C4-2B (cell line): ENCODE measurements at regions not wholly inside any gene's neighbourhood (a gene's known extent, or its start where the extent isn't known, plus 50 kb on each side); places are given as distances from the start of the nearest gene placed in this dataset.

ENCODE experiments used
- H3K27ac ChIP-seq: fragments of 450-650 bp; 2 replicates; pipeline ENCODE4 v1.5.1; 2017
- ZFX ChIP-seq: fragments of 450-650 bp; IDR thresholded peaks from 2 replicates; pipeline ENCODE4 v1.6.1; 2017
- TF ChIP-seq, protein P1 (sequence below): fragments of 450-650 bp; conservative IDR thresholded peaks from 2 replicates; pipeline ENCODE4 v1.5.1; 2017; ENCODE audit warnings: mild to moderate bottlenecking

GRCh38 chrX:39954851-39955250 lies 142.9 kb downstream of the BCOR start:
- TF ChIP-seq, protein P1, sequence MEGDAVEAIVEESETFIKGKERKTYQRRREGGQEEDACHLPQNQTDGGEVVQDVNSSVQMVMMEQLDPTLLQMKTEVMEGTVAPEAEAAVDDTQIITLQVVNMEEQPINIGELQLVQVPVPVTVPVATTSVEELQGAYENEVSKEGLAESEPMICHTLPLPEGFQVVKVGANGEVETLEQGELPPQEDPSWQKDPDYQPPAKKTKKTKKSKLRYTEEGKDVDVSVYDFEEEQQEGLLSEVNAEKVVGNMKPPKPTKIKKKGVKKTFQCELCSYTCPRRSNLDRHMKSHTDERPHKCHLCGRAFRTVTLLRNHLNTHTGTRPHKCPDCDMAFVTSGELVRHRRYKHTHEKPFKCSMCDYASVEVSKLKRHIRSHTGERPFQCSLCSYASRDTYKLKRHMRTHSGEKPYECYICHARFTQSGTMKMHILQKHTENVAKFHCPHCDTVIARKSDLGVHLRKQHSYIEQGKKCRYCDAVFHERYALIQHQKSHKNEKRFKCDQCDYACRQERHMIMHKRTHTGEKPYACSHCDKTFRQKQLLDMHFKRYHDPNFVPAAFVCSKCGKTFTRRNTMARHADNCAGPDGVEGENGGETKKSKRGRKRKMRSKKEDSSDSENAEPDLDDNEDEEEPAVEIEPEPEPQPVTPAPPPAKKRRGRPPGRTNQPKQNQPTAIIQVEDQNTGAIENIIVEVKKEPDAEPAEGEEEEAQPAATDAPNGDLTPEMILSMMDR: no peak
- no peak for TF ChIP-seq ZFX
- H3K27ac ChIP-seq: peak overlapping the region; percentile 79

DNA sequence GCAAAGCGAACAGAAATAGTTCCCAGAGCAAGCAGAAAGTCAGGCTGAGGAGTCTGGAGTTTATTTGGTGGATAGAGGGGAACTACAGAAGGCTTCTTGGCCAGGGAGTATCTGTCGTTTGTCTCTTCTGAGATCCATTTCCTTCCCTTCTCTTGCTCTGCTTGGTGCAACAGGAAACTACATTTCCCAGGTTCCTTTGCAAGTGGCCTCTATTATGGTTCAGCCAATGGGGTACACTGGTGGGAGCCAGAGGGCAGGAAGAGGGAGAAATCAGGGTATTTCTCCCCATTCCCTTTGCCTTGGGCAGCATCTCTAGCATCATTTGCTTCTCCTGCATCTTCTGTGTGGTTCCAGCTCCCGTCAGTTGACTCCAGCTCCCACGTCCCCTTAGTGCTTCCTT lies 142.1 kb downstream of the BCOR start:
- no peak overlapping the region for H3K27ac ChIP-seq
- TF ChIP-seq, protein P1: no peak
- no peak for TF ChIP-seq ZFX

DNA sequence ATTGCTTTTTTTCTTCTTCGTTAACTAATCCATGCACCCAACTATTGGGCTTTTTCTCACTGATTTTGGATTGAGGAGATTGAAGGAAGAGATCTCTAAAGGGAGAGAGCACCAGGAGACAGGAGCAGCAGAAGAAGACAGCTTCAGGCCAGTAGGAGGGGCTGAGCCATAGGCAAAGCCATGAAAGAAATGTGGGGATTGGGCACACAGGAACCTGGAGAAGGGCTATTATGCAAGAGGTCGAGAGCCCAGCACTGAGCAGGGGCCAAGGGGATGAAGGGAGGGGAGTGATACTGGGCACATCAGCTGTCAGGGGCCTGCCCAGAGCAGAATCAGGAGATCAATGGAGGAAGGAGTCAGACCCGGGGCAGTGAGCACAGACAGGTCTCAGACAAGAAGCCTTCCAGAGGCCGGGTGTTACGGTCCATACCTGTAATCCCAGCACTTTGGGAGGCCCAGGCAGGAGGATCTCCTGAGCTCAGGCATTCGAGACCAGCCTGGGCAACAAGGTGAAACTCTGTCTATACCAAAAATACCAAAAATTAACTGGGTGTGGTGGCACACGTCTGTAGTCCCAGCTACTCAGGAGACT lies 140.9 kb downstream of the BCOR start:
- TF ChIP-seq, protein P1: no peak
- TF ChIP-seq ZFX: no peak
- no peak overlapping the region for H3K27ac ChIP-seq

- H3K27ac ChIP-seq: no peak overlapping the region; the same call in 1 of the 2 replicates
- TF ChIP-seq ZFX: no peak
- TF ChIP-seq, protein P1: no peak
Observed at GRCh38 chrX:39957816-39958566, 139.8 kb downstream of the BCOR start.

GRCh38 chrX:39958850-39959249 lies 138.9 kb downstream of the BCOR start:
- H3K27ac ChIP-seq: no peak overlapping the region; the same call in 1 of the 2 replicates
- TF ChIP-seq, protein P1: no peak

DNA sequence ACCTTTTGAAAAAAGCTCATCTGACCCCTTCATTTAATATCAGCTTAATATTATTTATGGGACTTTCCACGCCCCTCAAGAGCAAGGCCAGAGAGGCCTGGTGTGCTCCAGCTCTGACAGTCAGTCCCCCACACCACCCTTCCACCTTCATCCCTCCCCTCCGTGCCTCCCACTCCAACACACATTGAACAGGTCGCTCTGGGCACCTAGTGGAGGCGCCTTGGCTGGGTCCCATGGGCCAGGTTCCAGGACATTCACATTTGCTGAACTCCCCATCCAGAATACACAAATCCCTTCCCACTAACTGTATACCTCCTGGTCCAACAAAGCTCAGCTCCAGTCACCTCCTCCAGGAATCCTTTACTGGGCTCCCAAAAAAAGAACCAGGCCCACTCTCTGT lies 137.5 kb downstream of the BCOR start:
- peak overlapping the region; percentile 46 for H3K27ac ChIP-seq
- TF ChIP-seq, protein P1: no peak
- TF ChIP-seq ZFX: no peak

- H3K27ac ChIP-seq: peak overlapping the region; percentile 46
- no peak for TF ChIP-seq ZFX
- TF ChIP-seq, protein P1: no peak
Observed at GRCh38 chrX:39961441-39961840, 136.3 kb downstream of the BCOR start.
